DND-41 (cell line): ENCODE measurements at regions not wholly inside any gene's neighbourhood (a gene's known extent, or its start where the extent isn't known, plus 50 kb on each side); places are given as distances from the start of the nearest gene placed in this dataset.

Experiments used
- ATAC-seq: fragments of 200-7000 bp; cut with Tn5 transposase; 3 replicates; pipeline ENCODE4 v1.9.1; 2021; ENCODE audit warnings: low read depth; ENCODE audit not compliant: insufficient read depth
- DNase-seq: peaks from one replicate; pipeline ENCODE4 v3.0.0-alpha.2; 2020
- H2AFZ ChIP-seq: 2 replicates; pipeline ENCODE4 v1.6.0; 2012; ENCODE audit warnings: low read depth, low read length
- H3K27ac ChIP-seq: 2 replicates; pipeline ENCODE4 v1.5.1; 2012; ENCODE audit warnings: low read length, inconsistent platforms
- H3K27me3 ChIP-seq: fragments of 200-600 bp; sonication (generic); 2 replicates; pipeline ENCODE4 v1.6.0; 2012; ENCODE audit warnings: low read length, mild to moderate bottlenecking, inconsistent platforms; ENCODE audit not compliant: insufficient read depth, poor library complexity
- H3K36me3 ChIP-seq: 2 replicates; pipeline ENCODE4 v1.5.1; 2012; ENCODE audit warnings: low read length, inconsistent platforms; ENCODE audit not compliant: insufficient read depth
- H3K4me1 ChIP-seq: 2 replicates; pipeline ENCODE4 v1.5.1; 2012; ENCODE audit warnings: mild to moderate bottlenecking, low read length; ENCODE audit not compliant: insufficient read depth
- H3K4me2 ChIP-seq: 2 replicates; pipeline ENCODE4 v1.6.0; 2012; ENCODE audit warnings: mild to moderate bottlenecking, moderate library complexity, low read length, inconsistent platforms; ENCODE audit not compliant: insufficient read depth
- H3K4me3 ChIP-seq, 2 experiments: fragments of 200-600 bp in 1 of 2; shearing (Covaris generic) in 1 of 2; 2 replicates each; pipeline ENCODE4 v1.5.1; 2012 to 2016; ENCODE audit warnings: inconsistent platforms in 2 of 2, low read length in 2 of 2, mild to moderate bottlenecking in 2 of 2, low read depth in 1 of 2, moderate library complexity in 1 of 2
- H3K79me2 ChIP-seq: 2 replicates; pipeline ENCODE4 v1.6.0; 2012; ENCODE audit warnings: low read length, inconsistent platforms; ENCODE audit not compliant: insufficient read depth
- H3K9ac ChIP-seq: 2 replicates; pipeline ENCODE4 v1.6.0; 2012; ENCODE audit warnings: low read depth, mild to moderate bottlenecking, inconsistent platforms, low read length, moderate library complexity
- H3K9me3 ChIP-seq: 2 replicates; pipeline ENCODE4 v1.5.1; 2012; ENCODE audit warnings: low read length, moderate library complexity, mild to moderate bottlenecking, inconsistent platforms; ENCODE audit not compliant: insufficient read depth, severe bottlenecking
- H4K20me1 ChIP-seq: 2 replicates; pipeline ENCODE4 v1.6.0; 2012; ENCODE audit warnings: low read length; ENCODE audit not compliant: insufficient read depth
- CTCF ChIP-seq: IDR thresholded peaks from 2 replicates; pipeline ENCODE4 v1.5.1; 2012; ENCODE audit warnings: borderline replicate concordance, low read length, moderate library complexity, mild to moderate bottlenecking; ENCODE audit not compliant: poor library complexity, severe bottlenecking; ENCODE audit errors: extremely low read depth
- EZH2 ChIP-seq: IDR thresholded peaks from 3 replicates; pipeline ENCODE4 v1.6.1; 2012; ENCODE audit warnings: borderline replicate concordance, low read depth, mild to moderate bottlenecking, moderate library complexity, low read length, inconsistent platforms; ENCODE audit not compliant: severe bottlenecking

- H3K4me1 ChIP-seq: no peaks in the 10 kb centered on the region; the same call in 1 of the 2 replicates
- DNase-seq (no peak), ATAC-seq (peak; percentile 39; the same call in 1 of the 3 replicates)
- TF ChIP-seq EZH2 (no peak), CTCF (no peak)
- no peaks in the 10 kb centered on the region for H3K36me3 ChIP-seq
- H3K4me2 ChIP-seq: no peak overlapping the region
- no peaks in the 10 kb centered on the region for H3K79me2 ChIP-seq
- H4K20me1 ChIP-seq: no peaks in the 10 kb centered on the region
- H2AFZ ChIP-seq: no peak overlapping the region
- H3K27ac ChIP-seq: no peak overlapping the region
- no peak overlapping the region for H3K9ac ChIP-seq
- H3K9me3 ChIP-seq: no peaks in the 10 kb centered on the region
- H3K27me3 ChIP-seq: no peaks in the 10 kb centered on the region
- H3K4me3 ChIP-seq: no peak overlapping the region
Measured at GRCh38 chr2:100198461-100199230, 56.3 kb upstream of the AFF3 start.

- ATAC-seq (no peak), DNase-seq (no peak)
- Histone ChIP-seq H3K27ac (no peak overlapping the region), H3K4me1 (no peaks in the 10 kb centered on the region; the same call in 1 of the 2 replicates), H3K4me2 (no peak overlapping the region), H2AFZ (no peak overlapping the region), H4K20me1 (no peaks in the 10 kb centered on the region), H3K9me3 (no peaks in the 10 kb centered on the region), H3K79me2 (no peaks in the 10 kb centered on the region), H3K27me3 (no peaks in the 10 kb centered on the region), H3K9ac (no peak overlapping the region), H3K4me3 (no peak overlapping the region), H3K36me3 (no peaks in the 10 kb centered on the region)
- TF ChIP-seq EZH2 (no peak), CTCF (no peak)
Measured at GRCh38 chr2:100197631-100198153, 55.3 kb upstream of the AFF3 start.

- no peak for ATAC-seq
- Histone ChIP-seq H3K4me3 (no peak overlapping the region), H3K4me2 (no peak overlapping the region), H2AFZ (no peak overlapping the region), H3K36me3 (no peaks in the 10 kb centered on the region), H4K20me1 (no peaks in the 10 kb centered on the region), H3K79me2 (no peaks in the 10 kb centered on the region), H3K4me1 (no peaks in the 10 kb centered on the region; the same call in 1 of the 2 replicates), H3K9me3 (no peaks in the 10 kb centered on the region), H3K9ac (no peak overlapping the region), H3K27me3 (no peaks in the 10 kb centered on the region), H3K27ac (no peak overlapping the region)
- TF ChIP-seq CTCF (no peak), EZH2 (no peak)
- DNase-seq: no peak
Measured at GRCh38 chr2:100196786-100197494, 54.5 kb upstream of the AFF3 start.
